Activated CD8-positive, alpha-beta T cell treated with anti-CD3 and anti-CD28 coated beads for 36 hours (primary cell): ENCODE measurements at regions not wholly inside any gene's neighbourhood (a gene's known extent, or its start where the extent isn't known, plus 50 kb on each side); places are given as distances from the start of the nearest gene placed in this dataset.

ENCODE experiments used
- ATAC-seq: fragments of 200-7000 bp; cut with Tn5 transposase; one replicate; pipeline ENCODE4 v1.10.0; 2021; ENCODE audit warnings: mild to moderate bottlenecking, moderate library complexity
- CTCF ChIA-PET: fragments of 350-600 bp; sonication (Branson Sonifier 250); formaldehyde crosslinking; loops from one replicate; lab custom pipeline; 2021; ENCODE audit warnings: antibody characterized with exemption; lab: Charles Lee
- POLR2A ChIA-PET: fragments of 350-600 bp; sonication (Branson Sonifier 250); formaldehyde crosslinking; loops from one replicate; lab custom pipeline; 2021; ENCODE audit warnings: antibody characterized with exemption; lab: Charles Lee
- DNase-seq: peaks from one replicate; pipeline ENCODE4 v3.0.0-alpha.2; 2020
- H3K27ac Mint-ChIP-seq: one replicate; pipeline ENCODE4 v1.8.0; 2021; ENCODE audit warnings: mild to moderate bottlenecking, mixed read lengths
- H3K27me3 Mint-ChIP-seq: one replicate; pipeline ENCODE4 v1.8.0; 2021; ENCODE audit warnings: mixed read lengths
- H3K36me3 Mint-ChIP-seq: one replicate; pipeline ENCODE4 v1.8.0; 2021; ENCODE audit warnings: low read depth, mixed read lengths
- H3K4me1 Mint-ChIP-seq: one replicate; pipeline ENCODE4 v1.8.0; 2021; ENCODE audit warnings: low read depth, mixed read lengths
- H3K4me3 Mint-ChIP-seq: one replicate; pipeline ENCODE4 v1.8.0; 2021; ENCODE audit warnings: mild to moderate bottlenecking, moderate library complexity, mixed read lengths
- H3K9me3 Mint-ChIP-seq: one replicate; pipeline ENCODE4 v1.8.0; 2021; ENCODE audit warnings: mixed read lengths
- intact Hi-C: fragments of 100-400 bp; cut with micrococcal nuclease; formaldehyde crosslinking; loops from one replicate; pipeline ENCODE4 v1.10.0; 2022
- TF ChIP-seq, protein P1 (sequence below): fragments of 200-600 bp; IDR thresholded peaks from one replicate; pipeline ENCODE4 v1.8.0; 2022; ENCODE audit warnings: antibody characterized with exemption, mild to moderate bottlenecking

DNA sequence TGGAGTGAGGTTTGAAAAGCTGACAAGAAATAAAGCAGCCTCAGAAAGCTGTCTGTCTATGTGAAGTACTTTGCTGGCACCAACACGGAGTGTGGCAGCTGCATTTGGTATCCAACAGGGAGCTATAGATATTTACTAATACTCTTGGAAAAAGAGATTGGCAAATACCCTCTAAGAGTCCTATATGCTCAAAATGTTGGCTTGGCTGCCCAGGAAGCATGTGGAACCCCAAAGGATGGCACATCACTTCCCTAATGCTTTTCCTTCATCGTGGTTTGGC, 398.3 kb downstream of the TLE4 start:
- TF ChIP-seq, protein P1, sequence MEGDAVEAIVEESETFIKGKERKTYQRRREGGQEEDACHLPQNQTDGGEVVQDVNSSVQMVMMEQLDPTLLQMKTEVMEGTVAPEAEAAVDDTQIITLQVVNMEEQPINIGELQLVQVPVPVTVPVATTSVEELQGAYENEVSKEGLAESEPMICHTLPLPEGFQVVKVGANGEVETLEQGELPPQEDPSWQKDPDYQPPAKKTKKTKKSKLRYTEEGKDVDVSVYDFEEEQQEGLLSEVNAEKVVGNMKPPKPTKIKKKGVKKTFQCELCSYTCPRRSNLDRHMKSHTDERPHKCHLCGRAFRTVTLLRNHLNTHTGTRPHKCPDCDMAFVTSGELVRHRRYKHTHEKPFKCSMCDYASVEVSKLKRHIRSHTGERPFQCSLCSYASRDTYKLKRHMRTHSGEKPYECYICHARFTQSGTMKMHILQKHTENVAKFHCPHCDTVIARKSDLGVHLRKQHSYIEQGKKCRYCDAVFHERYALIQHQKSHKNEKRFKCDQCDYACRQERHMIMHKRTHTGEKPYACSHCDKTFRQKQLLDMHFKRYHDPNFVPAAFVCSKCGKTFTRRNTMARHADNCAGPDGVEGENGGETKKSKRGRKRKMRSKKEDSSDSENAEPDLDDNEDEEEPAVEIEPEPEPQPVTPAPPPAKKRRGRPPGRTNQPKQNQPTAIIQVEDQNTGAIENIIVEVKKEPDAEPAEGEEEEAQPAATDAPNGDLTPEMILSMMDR, result no peak
- H3K4me3 Mint-ChIP-seq, result no peak overlapping the region
- DNase-seq (no peak), ATAC-seq (no peak)
- H3K27me3 Mint-ChIP-seq, result peaks cover 8% of the 10 kb centered on the region
- no peak overlapping the region for H3K27ac Mint-ChIP-seq
- POLR2A ChIA-PET, result no interaction called here
- no peaks in the 10 kb centered on the region for H3K36me3 Mint-ChIP-seq
- H3K4me1 Mint-ChIP-seq, result no peaks in the 10 kb centered on the region
- no peaks in the 10 kb centered on the region for H3K9me3 Mint-ChIP-seq
- intact Hi-C loops, result no loop called here
- CTCF ChIA-PET, result no interaction called here

- Mint-ChIP-seq H3K9me3 (no peaks in the 10 kb centered on the region), H3K27ac (no peak overlapping the region), H3K4me3 (no peak overlapping the region), H3K4me1 (no peaks in the 10 kb centered on the region), H3K36me3 (no peaks in the 10 kb centered on the region), H3K27me3 (peaks cover 8% of the 10 kb centered on the region)
- ChIA-PET POLR2A (no interaction called here), CTCF (no interaction called here)
- intact Hi-C loops, result no loop called here
- no peak for ATAC-seq
- no peak for DNase-seq
- TF ChIP-seq, protein P1, result no peak
Observed at GRCh38 chr9:79969393-79970145, 397.8 kb downstream of the TLE4 start.

- H3K4me1 Mint-ChIP-seq, result no peaks in the 10 kb centered on the region
- ChIA-PET CTCF (no interaction called here), POLR2A (no interaction called here)
- no peak for ATAC-seq
- no peaks in the 10 kb centered on the region for H3K9me3 Mint-ChIP-seq
- no peaks in the 10 kb centered on the region for H3K36me3 Mint-ChIP-seq
- no peak for DNase-seq
- intact Hi-C loops, result no loop called here
- TF ChIP-seq, protein P1, result no peak
- H3K27ac Mint-ChIP-seq, result no peak overlapping the region
- peaks cover 8% of the 10 kb centered on the region for H3K27me3 Mint-ChIP-seq
- H3K4me3 Mint-ChIP-seq, result no peak overlapping the region
Observed at GRCh38 chr9:79968533-79968932, 396.8 kb downstream of the TLE4 start.

- no peaks in the 10 kb centered on the region for H3K4me1 Mint-ChIP-seq
- ChIA-PET CTCF (no interaction called here), POLR2A (no interaction called here)
- no peaks in the 10 kb centered on the region for H3K9me3 Mint-ChIP-seq
- TF ChIP-seq, protein P1, result no peak
- peaks cover 2% of the 10 kb centered on the region for H3K27me3 Mint-ChIP-seq
- no peak overlapping the region for H3K4me3 Mint-ChIP-seq
- intact Hi-C loops, result no loop called here
- ATAC-seq (no peak), DNase-seq (no peak)
- no peak overlapping the region for H3K27ac Mint-ChIP-seq
- no peaks in the 10 kb centered on the region for H3K36me3 Mint-ChIP-seq
Observed at GRCh38 chr9:79962836-79963235, 391.1 kb downstream of the TLE4 start.

DNA sequence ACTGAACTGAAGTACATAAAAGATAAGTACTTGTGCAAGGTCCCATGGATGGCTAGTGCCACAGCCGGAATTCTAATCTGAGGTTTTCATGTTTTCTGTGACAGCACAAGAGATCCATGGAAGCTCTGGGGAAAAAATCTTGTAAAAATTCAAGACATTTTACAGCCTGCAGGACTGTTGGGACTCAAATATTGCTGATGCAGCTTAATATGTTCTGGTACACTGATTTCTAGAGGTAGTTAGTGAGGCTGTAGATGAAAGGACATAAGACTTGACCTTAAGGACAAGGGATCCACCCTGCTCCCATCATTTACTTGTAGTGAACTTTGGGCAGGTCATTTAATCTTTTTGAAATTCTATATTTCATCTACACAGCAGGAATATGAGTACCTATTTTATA, 390.4 kb downstream of the TLE4 start:
- H3K4me3 Mint-ChIP-seq, result no peak overlapping the region
- H3K9me3 Mint-ChIP-seq, result no peaks in the 10 kb centered on the region
- no peak for DNase-seq
- no peaks in the 10 kb centered on the region for H3K4me1 Mint-ChIP-seq
- ChIA-PET CTCF (no interaction called here), POLR2A (no interaction called here)
- TF ChIP-seq, protein P1, result no peak
- no peak for ATAC-seq
- intact Hi-C loops, result no loop called here
- H3K27me3 Mint-ChIP-seq, result peaks cover 2% of the 10 kb centered on the region
- H3K27ac Mint-ChIP-seq, result no peak overlapping the region
- no peaks in the 10 kb centered on the region for H3K36me3 Mint-ChIP-seq
